Caco-2 (cell line): ENCODE measurements at regions not wholly inside any gene's neighbourhood (a gene's known extent, or its start where the extent isn't known, plus 50 kb on each side); places are given as distances from the start of the nearest gene placed in this dataset.

ENCODE experiments used
- BruUV-seq: library from RNA; stranded (reverse); fragments of 400-500 nt; replicated peaks from 2 replicates; lab custom pipeline; 2021; lab: Mats Ljungman, UMichigan
- CTCF ChIA-PET: fragments of 300-600 bp; sonication (Branson Sonifier 250); formaldehyde crosslinking; loops from one replicate; lab custom pipeline; 2022; ENCODE audit warnings: antibody characterized with exemption; lab: Charles Lee
- POLR2A ChIA-PET: fragments of 300-600 bp; sonication (Branson Sonifier 250); formaldehyde crosslinking; loops from one replicate; lab custom pipeline; 2022; ENCODE audit warnings: antibody characterized with exemption; lab: Charles Lee
- DNase-seq, 2 experiments: peaks; one replicate each; pipeline versions ENCODE4 v3.0.0 to v3.0.0-alpha.2; 2020 to 2022
- H3K27me3 ChIP-seq: replicated peaks from 2 replicates; pipeline ENCODE4 v1.6.0; 2011; ENCODE audit warnings: low read length; ENCODE audit not compliant: control insufficient read depth, insufficient read depth
- H3K36me3 ChIP-seq: 2 replicates; pipeline ENCODE4 v1.5.1; 2011; ENCODE audit warnings: low read length; ENCODE audit not compliant: control insufficient read depth, insufficient read depth
- H3K4me1 ChIP-seq: fragments of 250-450 bp; sonication (Bioruptor Pico); 2 replicates; pipeline ENCODE4 v1.5.1; 2020; ENCODE audit warnings: mild to moderate bottlenecking
- H3K4me3 ChIP-seq: 2 replicates; pipeline ENCODE4 v1.5.1; 2011; ENCODE audit warnings: low read depth, mild to moderate bottlenecking, control low read depth, low read length
- H3K9me3 ChIP-seq: fragments of 250-450 bp; sonication (Bioruptor Pico); 2 replicates; pipeline ENCODE4 v1.5.1; 2020; ENCODE audit warnings: mild to moderate bottlenecking, moderate library complexity
- H3K27ac Mint-ChIP-seq: one replicate; pipeline ENCODE4 v1.8.0; 2022; ENCODE audit warnings: mixed read lengths; ENCODE audit not compliant: unreplicated experiment
- H3K27me3 Mint-ChIP-seq: one replicate; pipeline ENCODE4 v1.8.0; 2022; ENCODE audit warnings: mixed read lengths; ENCODE audit not compliant: insufficient read depth, unreplicated experiment
- H3K36me3 Mint-ChIP-seq: one replicate; pipeline ENCODE4 v1.8.0; 2022; ENCODE audit warnings: mild to moderate bottlenecking, mixed read lengths; ENCODE audit not compliant: insufficient read depth, unreplicated experiment
- H3K4me1 Mint-ChIP-seq: one replicate; pipeline ENCODE4 v1.8.0; 2022; ENCODE audit warnings: low read depth, mixed read lengths; ENCODE audit not compliant: unreplicated experiment
- H3K4me3 Mint-ChIP-seq: one replicate; pipeline ENCODE4 v1.8.0; 2022; ENCODE audit warnings: mild to moderate bottlenecking, moderate library complexity, mixed read lengths; ENCODE audit not compliant: unreplicated experiment
- H3K9me3 Mint-ChIP-seq: one replicate; pipeline ENCODE4 v1.8.0; 2022; ENCODE audit warnings: mixed read lengths; ENCODE audit not compliant: unreplicated experiment
- intact Hi-C: fragments of 100-400 bp; cut with micrococcal nuclease; formaldehyde crosslinking; loops from one replicate; pipeline ENCODE4 v1.10.0; 2022; ENCODE audit not compliant: unreplicated experiment
- TF ChIP-seq, protein P1 (sequence below), 2 experiments: fragments of 200-600 bp in 1 of 2; IDR thresholded peaks; 1 replicate in 1 of 2; 2 replicates in 1 of 2; pipeline versions ENCODE4 v1.5.1 to v1.8.0; 2011 to 2022; ENCODE audit warnings: antibody characterized with exemption in 1 of 2, control low read depth in 1 of 2, inconsistent platforms in 1 of 2, low read depth in 1 of 2, low read length in 1 of 2, mild to moderate bottlenecking in 1 of 2, moderate library complexity in 1 of 2; ENCODE audit not compliant: insufficient read depth in 1 of 2, severe bottlenecking in 1 of 2, unreplicated experiment in 1 of 2

DNA sequence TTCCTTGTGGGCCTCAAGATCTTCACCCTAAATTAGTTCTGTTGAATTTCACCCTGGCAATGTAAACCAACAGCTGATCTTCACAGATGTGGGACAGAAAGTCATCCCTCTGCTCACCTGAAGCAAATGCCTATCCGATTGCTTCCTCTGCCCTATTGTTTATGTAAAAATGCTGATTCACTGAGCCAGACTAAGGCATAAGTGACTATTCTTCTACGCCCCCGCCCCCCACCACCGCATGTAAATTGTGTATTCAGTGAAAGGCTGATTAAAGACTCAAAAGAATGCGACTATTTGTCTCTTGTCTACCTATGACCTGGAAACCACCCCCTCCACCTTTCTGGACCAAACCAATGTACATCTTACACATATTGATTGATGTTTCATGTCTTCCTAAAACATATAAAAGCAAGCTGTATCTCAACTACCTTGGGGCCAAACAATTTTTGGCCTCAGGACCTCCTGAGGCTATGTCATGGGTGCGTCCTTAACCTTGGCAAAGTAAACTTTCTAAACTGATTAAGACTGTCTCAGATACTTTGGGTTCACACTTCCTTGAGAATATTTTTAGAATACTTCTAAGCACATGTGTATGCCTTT is 129.7 kb upstream of the BOD1 start:
- Mint-ChIP-seq H3K4me1 (peaks cover 29% of the 10 kb centered on the region), H3K36me3 (no peaks in the 10 kb centered on the region), H3K9me3 (no peaks in the 10 kb centered on the region), H3K4me3 (no peak overlapping the region), H3K27ac (no peak overlapping the region), H3K27me3 (no peaks in the 10 kb centered on the region)
- ChIA-PET CTCF (interaction anchor here (0.7 kb wide), 1 partner anchor 21 kb away, joined by 3 read pairs; no protein-coding TSS in a partner anchor), POLR2A (no interaction called here)
- intact Hi-C loops, result no loop called here
- Histone ChIP-seq H3K4me3 (no peak overlapping the region), H3K27me3 (no peaks in the 10 kb centered on the region), H3K4me1 (peaks cover 20% of the 10 kb centered on the region), H3K9me3 (no peaks in the 10 kb centered on the region), H3K36me3 (no peaks in the 10 kb centered on the region)
- TF ChIP-seq, protein P1, sequence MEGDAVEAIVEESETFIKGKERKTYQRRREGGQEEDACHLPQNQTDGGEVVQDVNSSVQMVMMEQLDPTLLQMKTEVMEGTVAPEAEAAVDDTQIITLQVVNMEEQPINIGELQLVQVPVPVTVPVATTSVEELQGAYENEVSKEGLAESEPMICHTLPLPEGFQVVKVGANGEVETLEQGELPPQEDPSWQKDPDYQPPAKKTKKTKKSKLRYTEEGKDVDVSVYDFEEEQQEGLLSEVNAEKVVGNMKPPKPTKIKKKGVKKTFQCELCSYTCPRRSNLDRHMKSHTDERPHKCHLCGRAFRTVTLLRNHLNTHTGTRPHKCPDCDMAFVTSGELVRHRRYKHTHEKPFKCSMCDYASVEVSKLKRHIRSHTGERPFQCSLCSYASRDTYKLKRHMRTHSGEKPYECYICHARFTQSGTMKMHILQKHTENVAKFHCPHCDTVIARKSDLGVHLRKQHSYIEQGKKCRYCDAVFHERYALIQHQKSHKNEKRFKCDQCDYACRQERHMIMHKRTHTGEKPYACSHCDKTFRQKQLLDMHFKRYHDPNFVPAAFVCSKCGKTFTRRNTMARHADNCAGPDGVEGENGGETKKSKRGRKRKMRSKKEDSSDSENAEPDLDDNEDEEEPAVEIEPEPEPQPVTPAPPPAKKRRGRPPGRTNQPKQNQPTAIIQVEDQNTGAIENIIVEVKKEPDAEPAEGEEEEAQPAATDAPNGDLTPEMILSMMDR (IDR thresholded peaks at IDR 0.05; ENCODE audit: insufficient read depth in 1 of 2, low read depth in 1 of 2, low read length in 1 of 2, severe bottlenecking in 1 of 2, unreplicated experiment in 1 of 2), result no peak
- no TSS peak for BruUV-seq
- DNase-seq, result no peak

DNA sequence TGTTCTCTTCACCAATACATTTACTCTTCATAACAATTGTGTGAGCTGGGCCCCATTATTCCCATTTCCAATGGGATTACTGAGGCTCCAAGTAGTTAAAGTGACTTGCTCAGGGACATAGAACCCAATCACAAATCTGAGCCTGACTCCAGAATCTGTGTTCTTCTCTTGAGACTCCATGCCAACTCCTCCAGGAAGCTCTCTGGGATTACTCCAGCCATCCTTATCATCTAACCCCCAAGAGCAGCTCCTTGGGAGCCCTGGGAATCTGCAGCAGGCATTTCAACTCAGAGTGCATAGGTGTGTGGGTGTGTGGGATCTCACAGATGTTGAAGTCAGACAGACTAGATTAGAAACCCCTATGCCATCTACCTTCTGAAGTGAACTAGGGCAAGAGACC is 131.4 kb upstream of the BOD1 start:
- Mint-ChIP-seq H3K4me1 (peaks cover 25% of the 10 kb centered on the region), H3K4me3 (no peak overlapping the region), H3K27me3 (no peaks in the 10 kb centered on the region), H3K36me3 (no peaks in the 10 kb centered on the region), H3K9me3 (no peaks in the 10 kb centered on the region), H3K27ac (no peak overlapping the region)
- BruUV-seq, result no TSS peak
- no peaks in the 10 kb centered on the region for H3K9me3 ChIP-seq
- no peak overlapping the region for H3K4me3 ChIP-seq
- H3K27me3 ChIP-seq, result no peaks in the 10 kb centered on the region
- CTCF ChIA-PET, result interaction anchor here (0.6 kb wide), 1 partner anchor 130 kb away, joined by 3 read pairs; no protein-coding TSS in a partner anchor
- no peak for DNase-seq
- H3K4me1 ChIP-seq, result peaks cover 20% of the 10 kb centered on the region
- intact Hi-C loops, result no loop called here
- POLR2A ChIA-PET, result interaction anchor here (0.5 to 0.6 kb wide), 2 partner anchors 190 to 385 kb away, joined by 3 to 4 read pairs; no protein-coding TSS in a partner anchor
- TF ChIP-seq, protein P1 (IDR thresholded peaks at IDR 0.05; ENCODE audit: insufficient read depth in 1 of 2, low read depth in 1 of 2, low read length in 1 of 2, severe bottlenecking in 1 of 2, unreplicated experiment in 1 of 2), result no peak
- no peaks in the 10 kb centered on the region for H3K36me3 ChIP-seq

DNA sequence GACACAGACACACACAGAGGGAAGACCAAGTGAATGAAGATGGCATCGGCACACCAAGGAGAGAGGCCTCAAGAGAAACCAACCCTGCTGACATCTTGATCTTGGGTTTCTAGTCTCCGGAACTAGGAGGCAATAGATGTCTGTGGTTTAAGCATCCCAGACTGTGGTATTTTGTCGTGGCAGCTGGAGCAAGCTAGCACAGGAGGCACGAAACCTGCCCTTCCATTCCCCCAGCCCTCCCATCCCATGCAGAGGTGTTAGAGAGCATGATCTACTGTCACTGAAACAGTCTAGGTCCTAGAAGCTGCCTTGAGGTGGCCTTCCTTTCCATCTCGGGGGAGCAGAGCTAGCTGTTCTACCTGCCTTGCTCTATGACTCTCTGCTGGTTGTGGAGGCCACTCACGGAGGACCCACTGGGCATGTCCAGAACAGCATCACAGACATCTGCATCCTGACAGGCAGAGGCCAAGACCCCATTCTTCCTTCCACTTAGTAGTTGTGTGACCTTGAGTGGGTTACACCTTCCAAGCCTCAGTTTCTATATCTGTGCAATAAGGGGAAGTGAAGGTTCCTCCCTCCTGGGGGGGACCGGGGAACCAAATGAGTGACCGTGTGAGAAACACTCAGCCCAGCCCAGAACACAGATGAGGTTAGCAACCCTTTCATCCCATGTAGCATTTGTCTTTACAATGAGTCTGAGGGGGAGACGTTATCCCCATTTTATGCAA is 134.3 kb upstream of the BOD1 start:
- Mint-ChIP-seq H3K27ac (no peak overlapping the region), H3K4me1 (peaks cover 7% of the 10 kb centered on the region), H3K36me3 (no peaks in the 10 kb centered on the region), H3K27me3 (no peaks in the 10 kb centered on the region), H3K9me3 (no peaks in the 10 kb centered on the region), H3K4me3 (no peak overlapping the region)
- no peaks in the 10 kb centered on the region for H3K9me3 ChIP-seq
- H3K4me3 ChIP-seq, result no peak overlapping the region
- CTCF ChIA-PET, result no interaction called here
- POLR2A ChIA-PET, result no interaction called here
- no peaks in the 10 kb centered on the region for H3K27me3 ChIP-seq
- no peak for DNase-seq
- H3K4me1 ChIP-seq, result peaks cover 5% of the 10 kb centered on the region
- no TSS peak for BruUV-seq
- TF ChIP-seq, protein P1 (IDR thresholded peaks at IDR 0.05; ENCODE audit: insufficient read depth in 1 of 2, low read depth in 1 of 2, low read length in 1 of 2, severe bottlenecking in 1 of 2, unreplicated experiment in 1 of 2), result no peak
- H3K36me3 ChIP-seq, result no peaks in the 10 kb centered on the region
- intact Hi-C loops, result no loop called here
